ENCODE measurements at regions not wholly inside any gene's neighbourhood (a gene's known extent, or its start where the extent isn't known, plus 50 kb on each side); places are given as distances from the start of the nearest gene placed in this dataset.

DNA sequence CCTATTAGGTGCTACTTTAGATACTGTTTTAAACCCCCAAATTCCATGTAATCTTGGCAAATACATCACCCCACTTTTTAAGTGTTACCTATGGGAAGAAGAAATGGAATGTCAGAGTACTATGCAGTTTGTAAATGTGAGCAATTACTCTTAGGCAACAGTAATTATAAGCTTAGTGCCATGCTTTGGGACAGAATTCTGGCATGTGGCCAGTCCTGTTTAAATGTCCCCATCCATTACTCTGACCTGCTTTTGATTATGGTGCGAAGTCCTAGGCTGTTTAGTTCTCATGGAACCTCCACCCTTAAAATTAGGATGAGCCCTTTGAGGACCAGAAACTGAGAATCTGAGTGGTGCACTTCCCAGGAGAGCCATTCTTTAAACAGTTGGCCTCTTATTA lies 321.4 kb upstream of the RGS6 start:
- TF ChIP-seq CTCF (IDR thresholded peaks at IDR 0.05) (no peak), EP300 (IDR thresholded peaks at IDR 0.05) (no peak), POLR2A (IDR thresholded peaks at IDR 0.05; ENCODE audit: low read depth) (no peak), POLR2AphosphoS5 (IDR thresholded peaks at IDR 0.05) (no peak)

All from esophagus muscularis mucosa (tissue), 4 donors.